ENCODE measurements at regions not wholly inside any gene's neighbourhood (a gene's known extent, or its start where the extent isn't known, plus 50 kb on each side); places are given as distances from the start of the nearest gene placed in this dataset.

DNA sequence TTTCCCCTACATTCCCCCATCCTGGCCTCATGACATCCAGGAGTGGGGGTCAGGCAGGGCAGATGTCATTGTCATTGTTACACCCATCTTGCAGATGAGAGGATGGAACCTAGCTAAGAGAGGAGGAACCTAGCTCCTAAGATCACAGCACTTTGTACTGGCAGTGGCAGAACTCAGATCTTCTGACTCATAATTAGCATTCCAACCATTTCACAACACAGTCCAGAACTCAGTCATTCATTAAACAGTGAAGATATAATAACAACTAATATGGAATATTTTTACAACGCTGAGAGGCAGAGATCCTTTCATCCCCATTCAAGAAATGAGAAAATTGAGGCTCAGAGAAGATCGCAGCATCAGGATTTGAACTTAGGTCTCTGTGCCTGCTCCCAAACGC is 127.8 kb downstream of the CHST1 start:
- TF ChIP-seq GATA2 (IDR thresholded peaks at IDR 0.05; ENCODE audit: low read depth, low read length) (no peak), GATA3 (IDR thresholded peaks at IDR 0.05; ENCODE audit: low read depth, low read length) (no peak)
